ENCODE measurements at regions not wholly inside any gene's neighbourhood (a gene's known extent, or its start where the extent isn't known, plus 50 kb on each side); places are given as distances from the start of the nearest gene placed in this dataset.

GRCh38 chr20:56945057-56945456, 316.0 kb downstream of the TFAP2C start:
- DNase-seq (ENCODE audit: extremely low spot score) = no peak
- TF ChIP-seq PKNOX1 (IDR thresholded peaks at IDR 0.05) = no peak
- TF ChIP-seq SP1 (IDR thresholded peaks at IDR 0.05) = no peak
- TF ChIP-seq FOXK2 (IDR thresholded peaks at IDR 0.05) = no peak
- no peak for TF ChIP-seq NFRKB (IDR thresholded peaks at IDR 0.05)
- no peak for TF ChIP-seq FOXA1 (IDR thresholded peaks at IDR 0.05)
- no peak for TF ChIP-seq HDGF (IDR thresholded peaks at IDR 0.05; ENCODE audit: borderline replicate concordance)
- no peak for TF ChIP-seq SUZ12 (IDR thresholded peaks at IDR 0.05)
- no peak for TF ChIP-seq FOXM1 (IDR thresholded peaks at IDR 0.05; ENCODE audit: borderline replicate concordance)
- TF ChIP-seq ARNT (IDR thresholded peaks at IDR 0.05) = no peak
- no peak for TF ChIP-seq LEF1 (IDR thresholded peaks at IDR 0.05; ENCODE audit: borderline replicate concordance)
- ChIA-PET POLR2A (no interaction called here), CTCF (no interaction called here)

GRCh38 chr20:56945901-56946300, 316.8 kb downstream of the TFAP2C start:
- no peak for DNase-seq (ENCODE audit: extremely low spot score)
- POLR2A ChIA-PET = no interaction called here
- CTCF ChIA-PET = no interaction called here
- TF ChIP-seq NFRKB (IDR thresholded peaks at IDR 0.05) (no peak), L3MBTL2 (conservative IDR thresholded peaks at IDR 0.05) (no peak), FOXK2 (IDR thresholded peaks at IDR 0.05) (no peak), ELF4 (IDR thresholded peaks at IDR 0.05) (no peak), FOXA1 (IDR thresholded peaks at IDR 0.05) (no peak), CTBP1 (IDR thresholded peaks at IDR 0.05; ENCODE audit: borderline replicate concordance) (no peak), ZNF384 (IDR thresholded peaks at IDR 0.05) (no peak), FOXM1 (IDR thresholded peaks at IDR 0.05; ENCODE audit: borderline replicate concordance) (no peak), HDGF (IDR thresholded peaks at IDR 0.05; ENCODE audit: borderline replicate concordance) (no peak), TARDBP (IDR thresholded peaks at IDR 0.05) (no peak), PKNOX1 (IDR thresholded peaks at IDR 0.05) (no peak), LEF1 (IDR thresholded peaks at IDR 0.05; ENCODE audit: borderline replicate concordance) (no peak)

- peak; percentile 42 for DNase-seq (ENCODE audit: extremely low spot score)
- ChIA-PET CTCF (no interaction called here), POLR2A (no interaction called here)
- TF ChIP-seq SUZ12 (IDR thresholded peaks at IDR 0.05) (no peak), L3MBTL2 (conservative IDR thresholded peaks at IDR 0.05) (peak; percentile 67)
Observed at GRCh38 chr20:56949318-56949717, 317.1 kb downstream of the BMP7 start.

GRCh38 chr20:56952258-56953047, 314.0 kb downstream of the BMP7 start:
- ChIA-PET CTCF (interaction anchor here (1.0 kb wide), 1 partner anchor 323 kb away, joined by 3 read pairs; no protein-coding TSS in a partner anchor), POLR2A (no interaction called here)
- DNase-seq (ENCODE audit: extremely low spot score) = no peak
- TF ChIP-seq ARNT (IDR thresholded peaks at IDR 0.05) (no peak), PKNOX1 (IDR thresholded peaks at IDR 0.05) (no peak), ELF4 (IDR thresholded peaks at IDR 0.05) (no peak)

GRCh38 chr20:56953048-56953586, 313.3 kb downstream of the BMP7 start:
- CTCF ChIA-PET = no interaction called here
- TF ChIP-seq HDGF (IDR thresholded peaks at IDR 0.05; ENCODE audit: borderline replicate concordance) (no peak), BHLHE40 (IDR thresholded peaks at IDR 0.05; ENCODE audit: borderline replicate concordance) (no peak), L3MBTL2 (conservative IDR thresholded peaks at IDR 0.05) (no peak), LEF1 (IDR thresholded peaks at IDR 0.05; ENCODE audit: borderline replicate concordance) (no peak), FOXA1 (IDR thresholded peaks at IDR 0.05) (no peak), PKNOX1 (IDR thresholded peaks at IDR 0.05) (no peak), ELF4 (IDR thresholded peaks at IDR 0.05) (no peak), FOXK2 (IDR thresholded peaks at IDR 0.05) (no peak), ZNF384 (IDR thresholded peaks at IDR 0.05) (no peak), TARDBP (IDR thresholded peaks at IDR 0.05) (no peak), ARNT (IDR thresholded peaks at IDR 0.05) (no peak), SUZ12 (IDR thresholded peaks at IDR 0.05) (no peak), CTBP1 (IDR thresholded peaks at IDR 0.05; ENCODE audit: borderline replicate concordance) (no peak), FOXM1 (IDR thresholded peaks at IDR 0.05; ENCODE audit: borderline replicate concordance) (no peak), SP1 (IDR thresholded peaks at IDR 0.05) (no peak), NFRKB (IDR thresholded peaks at IDR 0.05) (no peak)
- POLR2A ChIA-PET = no interaction called here
- no peak for DNase-seq (ENCODE audit: extremely low spot score)

GRCh38 chr20:56954797-56955196, 311.6 kb downstream of the BMP7 start:
- ChIA-PET CTCF (no interaction called here), POLR2A (no interaction called here)
- no peak for TF ChIP-seq BHLHE40 (IDR thresholded peaks at IDR 0.05; ENCODE audit: borderline replicate concordance)
- TF ChIP-seq ELF4 (IDR thresholded peaks at IDR 0.05) = no peak
- TF ChIP-seq PKNOX1 (IDR thresholded peaks at IDR 0.05) = no peak
- TF ChIP-seq FOXA1 (IDR thresholded peaks at IDR 0.05) = no peak
- no peak for TF ChIP-seq HDGF (IDR thresholded peaks at IDR 0.05; ENCODE audit: borderline replicate concordance)
- TF ChIP-seq NFRKB (IDR thresholded peaks at IDR 0.05) = no peak
- TF ChIP-seq TARDBP (IDR thresholded peaks at IDR 0.05) = no peak
- no peak for TF ChIP-seq LEF1 (IDR thresholded peaks at IDR 0.05; ENCODE audit: borderline replicate concordance)
- no peak for DNase-seq (ENCODE audit: extremely low spot score)

All from HEK293T (cell line).